ENCODE measurements at regions not wholly inside any gene's neighbourhood (a gene's known extent, or its start where the extent isn't known, plus 50 kb on each side); places are given as distances from the start of the nearest gene placed in this dataset.

DNA sequence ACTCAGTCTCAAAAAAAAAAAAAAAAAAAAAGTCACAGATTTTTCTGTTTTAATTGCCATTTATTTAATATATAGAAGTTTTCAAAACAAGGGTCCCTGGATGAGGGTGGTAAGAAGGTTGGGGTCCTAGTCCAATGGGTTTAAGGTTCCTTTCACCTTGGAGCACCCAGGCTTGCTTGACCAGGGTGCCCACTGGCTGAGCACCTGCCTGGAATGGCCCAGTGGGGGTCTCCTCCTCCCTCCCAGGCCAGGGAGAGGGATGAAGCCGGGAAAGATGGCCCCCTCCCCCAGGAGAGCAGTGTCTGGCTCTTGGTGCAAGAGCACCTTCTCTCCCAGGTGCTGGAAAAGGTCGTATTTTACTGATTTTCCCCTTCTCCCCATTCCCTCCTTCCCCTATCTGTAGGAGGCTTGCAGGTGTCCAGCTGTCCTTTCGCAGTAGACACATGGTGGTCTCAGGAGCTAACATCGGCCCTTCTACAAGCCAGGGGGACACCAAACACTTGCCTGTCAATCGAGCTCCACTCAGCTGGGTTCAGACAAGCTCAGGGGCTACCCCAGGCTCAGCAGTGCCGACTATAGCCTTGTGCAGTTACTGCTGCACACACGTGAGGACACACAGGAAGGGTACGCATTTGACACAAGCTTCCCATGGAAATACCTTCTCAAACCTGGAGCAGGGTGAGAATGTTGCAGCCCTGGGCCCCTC is 112.3 kb upstream of the KLF13 start:
- H3K4me3 ChIP-seq (ENCODE audit: low read length) = no peak overlapping the region
- peaks cover 0 to 2% (median 0%) of the 10 kb centered on the region in 5 donors for H3K27me3 Mint-ChIP-seq
- peak in 3 of 9 donors; percentile 39 to 49 (median 41) for DNase-seq
- peaks cover 0 to 10% (median 0%) of the 10 kb centered on the region in 11 donors for H3K9me3 Mint-ChIP-seq
- no peaks in the 10 kb centered on the region for H3K27me3 ChIP-seq (ENCODE audit: control insufficient read depth in 2 of 2, insufficient read depth in 2 of 2, low read length in 2 of 2)
- peaks cover 0 to 15% (median 0%) of the 10 kb centered on the region in 5 donors for H3K36me3 Mint-ChIP-seq
- ChIA-PET CTCF (interaction anchor here (0.6 to 3.3 kb wide), 21 partner anchors 7 to 278 kb away, joined by 3 to 32 read pairs (median 4); partner anchors contain the start of gene KLF13), POLR2A (interaction anchor here (0.6 to 4.2 kb wide), 21 partner anchors 9 to 273 kb away, joined by 3 to 50 read pairs (median 6); partner anchors contain the start of gene KLF13)
- H3K9me3 ChIP-seq (ENCODE audit: control insufficient read depth in 2 of 3, low read length in 3 of 3) = no peaks in the 10 kb centered on the region
- ATAC-seq = no peak
- no peaks in the 10 kb centered on the region for H3K36me3 ChIP-seq (ENCODE audit: control insufficient read depth in 2 of 3, insufficient read depth in 3 of 3, low read length in 3 of 3)
- peak overlapping the region; percentile 65 to 80 (median 74) for H3K4me3 Mint-ChIP-seq
- peaks cover 11 to 14% of the 10 kb centered on the region in 2 donors for H3K4me1 ChIP-seq (ENCODE audit: control insufficient read depth in 2 of 2, insufficient read depth in 2 of 2, low read length in 2 of 2)
- peak overlapping the region; percentile 76 for H3K27ac ChIP-seq (ENCODE audit: low read depth, low read length)
- peaks cover 5 to 54% (median 38%) of the 10 kb centered on the region in 7 donors for H3K4me1 Mint-ChIP-seq
- intact Hi-C loops (cut with micrococcal nuclease) = loop anchor here in 1 of 2 donors (1.0 kb wide), 1 partner anchor 14 kb away; no protein-coding TSS in a partner anchor
- peak overlapping the region; percentile 78 to 91 (median 87) for H3K27ac Mint-ChIP-seq

DNA sequence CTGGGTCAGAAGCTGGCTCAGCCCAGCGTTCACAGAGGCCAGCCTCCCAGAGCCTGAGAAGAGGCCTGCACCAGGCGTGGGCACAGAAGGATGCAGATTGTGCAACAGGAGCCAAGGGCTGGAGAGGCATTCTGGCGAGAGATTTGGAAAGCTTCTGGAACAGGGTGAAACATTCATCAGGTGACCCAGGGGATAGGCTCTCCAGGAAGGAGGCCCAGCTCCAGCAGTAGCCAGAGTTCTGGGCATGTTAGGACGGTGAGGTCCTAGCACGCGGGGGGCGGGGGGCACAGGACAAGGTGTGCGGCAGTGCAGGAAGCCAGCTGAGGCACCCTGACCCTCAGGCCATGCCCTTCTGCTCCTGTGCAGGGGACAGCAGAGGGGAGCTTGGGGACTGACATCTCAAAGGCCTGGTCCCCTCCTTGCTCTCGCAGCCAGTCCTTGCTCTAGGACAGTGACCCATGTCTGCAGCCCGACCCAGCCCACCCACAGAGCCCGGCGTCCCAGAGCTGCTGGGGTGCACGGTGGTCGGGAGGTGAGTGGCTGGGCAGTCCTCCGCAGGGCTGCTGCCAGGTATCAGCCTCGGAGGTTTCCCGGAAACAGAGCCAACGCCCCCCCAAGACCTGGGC is 111.7 kb upstream of the KLF13 start:
- Histone ChIP-seq H3K4me1 (ENCODE audit: control insufficient read depth in 2 of 2, insufficient read depth in 2 of 2, low read length in 2 of 2) (peaks cover 11 to 14% of the 10 kb centered on the region in 2 donors), H3K27ac (ENCODE audit: low read depth, low read length) (peak overlapping the region; percentile 76), H3K4me3 (ENCODE audit: low read length) (peak overlapping the region; percentile 30), H3K36me3 (ENCODE audit: control insufficient read depth in 2 of 3, insufficient read depth in 3 of 3, low read length in 3 of 3) (no peaks in the 10 kb centered on the region), H3K9me3 (ENCODE audit: control insufficient read depth in 2 of 3, low read length in 3 of 3) (no peaks in the 10 kb centered on the region), H3K27me3 (ENCODE audit: control insufficient read depth in 2 of 2, insufficient read depth in 2 of 2, low read length in 2 of 2) (no peaks in the 10 kb centered on the region)
- ATAC-seq (no peak), DNase-seq (no peak)
- CTCF ChIA-PET = interaction anchor here (0.6 to 3.3 kb wide), 22 partner anchors 8 to 274 kb away, joined by 3 to 32 read pairs (median 4); partner anchors contain the start of gene KLF13
- peak overlapping the region; percentile 78 to 91 (median 87) for H3K27ac Mint-ChIP-seq
- H3K27me3 Mint-ChIP-seq = no peaks in the 10 kb centered on the region
- H3K9me3 Mint-ChIP-seq = peaks cover 0 to 7% (median 0%) of the 10 kb centered on the region in 11 donors
- intact Hi-C loops (cut with micrococcal nuclease) = loop anchor here (1.0 to 5.0 kb wide), 8 partner anchors 10 to 273 kb away; partner anchors contain the start of gene KLF13 (in 1 of the 2)
- H3K4me3 Mint-ChIP-seq = peak overlapping the region; percentile 65 to 80 (median 74)
- peaks cover 0 to 12% (median 0%) of the 10 kb centered on the region in 5 donors for H3K36me3 Mint-ChIP-seq
- H3K4me1 Mint-ChIP-seq = peaks cover 5 to 54% (median 38%) of the 10 kb centered on the region in 7 donors
- POLR2A ChIA-PET = interaction anchor here (0.6 to 4.2 kb wide), 24 partner anchors 9 to 273 kb away, joined by 3 to 50 read pairs (median 6); partner anchors contain the start of gene KLF13

DNA sequence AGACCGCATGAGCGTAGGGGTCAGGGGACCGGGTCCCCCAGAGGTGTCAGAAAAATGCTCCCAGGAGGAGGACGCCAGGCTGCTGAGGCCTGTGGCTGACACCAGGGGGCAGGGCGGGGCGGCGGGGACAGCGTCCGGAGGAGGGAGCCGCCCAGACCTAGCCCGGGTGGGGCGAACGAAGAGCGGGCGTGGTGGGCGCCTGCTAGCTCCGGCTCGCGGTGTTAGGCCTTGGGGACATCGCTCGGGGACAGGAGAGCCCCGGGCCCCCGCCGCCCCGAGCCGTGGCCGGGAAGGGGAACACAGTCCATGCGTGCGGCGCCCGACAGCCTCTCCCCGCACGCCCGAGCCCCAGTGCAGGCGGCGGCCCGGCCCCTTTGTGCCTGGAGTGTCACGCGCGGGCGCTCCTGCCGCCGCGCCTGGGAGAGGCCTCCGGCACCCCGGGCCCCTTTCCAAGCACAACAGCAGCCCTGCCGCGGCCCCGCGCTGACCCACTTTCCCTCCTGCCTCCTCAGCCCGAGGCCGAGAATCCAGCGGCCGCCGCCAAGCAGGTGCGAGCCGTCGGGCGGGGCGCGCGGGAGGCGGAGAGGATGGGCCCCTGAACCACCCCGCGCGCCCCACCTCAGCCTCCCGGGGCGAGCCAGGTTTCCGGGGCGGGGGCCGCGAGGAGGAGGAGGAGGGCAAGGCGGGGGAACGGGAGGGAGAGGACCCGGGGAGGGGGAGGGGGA is 111.0 kb upstream of the KLF13 start:
- Histone ChIP-seq H3K4me1 (ENCODE audit: control insufficient read depth in 2 of 2, insufficient read depth in 2 of 2, low read length in 2 of 2) (peaks cover 11 to 14% of the 10 kb centered on the region in 2 donors), H3K36me3 (ENCODE audit: control insufficient read depth in 2 of 3, insufficient read depth in 3 of 3, low read length in 3 of 3) (no peaks in the 10 kb centered on the region), H3K27me3 (ENCODE audit: control insufficient read depth in 2 of 2, insufficient read depth in 2 of 2, low read length in 2 of 2) (no peaks in the 10 kb centered on the region), H3K4me3 (ENCODE audit: low read length) (peak overlapping the region; percentile 30), H3K9me3 (ENCODE audit: control insufficient read depth in 2 of 3, low read length in 3 of 3) (no peaks in the 10 kb centered on the region), H3K27ac (ENCODE audit: low read depth, low read length) (peak overlapping the region; percentile 76)
- POLR2A ChIA-PET = interaction anchor here (0.7 to 4.2 kb wide), 19 partner anchors 9 to 272 kb away, joined by 3 to 50 read pairs (median 6); partner anchors contain the start of gene KLF13
- H3K27me3 Mint-ChIP-seq = no peaks in the 10 kb centered on the region
- CTCF ChIA-PET = interaction anchor here (0.6 to 3.3 kb wide), 15 partner anchors 9 to 273 kb away, joined by 3 to 32 read pairs (median 4); partner anchors contain the start of gene KLF13
- H3K9me3 Mint-ChIP-seq = peaks cover 0 to 4% (median 0%) of the 10 kb centered on the region in 11 donors
- intact Hi-C loops (cut with micrococcal nuclease) = loop anchor here (1.0 to 5.0 kb wide), 12 partner anchors 8 to 273 kb away; partner anchors contain the start of gene KLF13 (in 2 of the 2)
- peak overlapping the region; percentile 50 to 90 (median 74) for H3K4me3 Mint-ChIP-seq
- peak overlapping the region; percentile 84 to 91 (median 87) for H3K27ac Mint-ChIP-seq
- H3K36me3 Mint-ChIP-seq = peaks cover 0 to 9% (median 0%) of the 10 kb centered on the region in 5 donors
- DNase-seq (peak; percentile 53 to 84 (median 69)), ATAC-seq (peak; percentile 84)
- H3K4me1 Mint-ChIP-seq = peaks cover 5 to 54% (median 41%) of the 10 kb centered on the region in 7 donors

DNA sequence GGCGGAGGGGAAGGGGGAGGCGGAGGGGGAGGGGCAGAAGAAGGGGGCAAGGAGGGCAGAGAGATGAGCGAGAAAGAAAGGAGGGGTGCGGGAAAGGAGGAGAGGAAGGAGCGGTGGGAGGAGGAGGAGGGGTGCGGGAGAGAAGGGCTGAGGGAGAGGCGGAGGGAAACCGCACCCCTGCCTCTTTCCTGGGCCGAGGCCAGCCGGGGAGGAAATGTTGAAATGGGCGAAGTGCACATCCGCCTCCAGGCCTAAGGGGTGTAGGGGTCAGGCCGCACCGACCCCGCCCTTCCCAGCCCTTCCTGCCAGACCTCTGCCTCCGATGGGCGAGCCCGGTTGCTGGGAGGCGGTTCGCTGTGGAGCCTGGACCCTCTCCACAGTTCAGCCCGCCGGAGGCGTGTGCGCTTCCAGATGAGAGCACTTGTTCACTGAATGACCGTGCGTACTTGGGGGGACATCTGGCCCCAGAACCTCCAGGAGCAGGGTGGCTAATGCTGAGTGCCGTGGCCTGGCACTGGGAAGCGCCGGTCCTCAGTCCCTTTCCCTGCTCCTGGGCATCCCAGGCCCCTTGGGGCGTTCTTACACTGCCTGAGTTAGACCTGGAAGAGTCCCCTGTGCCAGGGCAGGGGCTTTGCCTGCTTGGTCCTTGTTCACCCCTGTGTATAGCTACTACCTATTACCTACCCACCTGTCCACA is 110.3 kb upstream of the KLF13 start:
- no peaks in the 10 kb centered on the region for H3K9me3 ChIP-seq (ENCODE audit: control insufficient read depth in 2 of 3, low read length in 3 of 3)
- Mint-ChIP-seq H3K27me3 (no peaks in the 10 kb centered on the region), H3K27ac (peak overlapping the region; percentile 69 to 95 (median 88)), H3K36me3 (peaks cover 0 to 4% (median 0%) of the 10 kb centered on the region in 5 donors), H3K9me3 (peaks cover 0 to 3% (median 0%) of the 10 kb centered on the region in 11 donors), H3K4me3 (peak overlapping the region; percentile 47 to 90 (median 76)), H3K4me1 (peaks cover 5 to 54% (median 44%) of the 10 kb centered on the region in 7 donors)
- intact Hi-C loops (cut with micrococcal nuclease) = loop anchor here (1.0 to 5.0 kb wide), 9 partner anchors 9 to 271 kb away; partner anchors contain the start of gene KLF13 (in 1 of the 2)
- peak overlapping the region; percentile 35 for H3K4me3 ChIP-seq (ENCODE audit: low read length)
- peaks cover 11 to 14% of the 10 kb centered on the region in 2 donors for H3K4me1 ChIP-seq (ENCODE audit: control insufficient read depth in 2 of 2, insufficient read depth in 2 of 2, low read length in 2 of 2)
- POLR2A ChIA-PET = interaction anchor here (1.0 to 4.2 kb wide), 5 partner anchors 48 to 110 kb away, joined by 3 to 18 read pairs (median 9); partner anchors contain the start of gene KLF13
- no peaks in the 10 kb centered on the region for H3K27me3 ChIP-seq (ENCODE audit: control insufficient read depth in 2 of 2, insufficient read depth in 2 of 2, low read length in 2 of 2)
- CTCF ChIA-PET = interaction anchor here (0.8 to 1.2 kb wide), 3 partner anchors 9 to 272 kb away, joined by 3 to 4 read pairs (median 3); no protein-coding TSS in a partner anchor
- H3K36me3 ChIP-seq (ENCODE audit: control insufficient read depth in 2 of 3, insufficient read depth in 3 of 3, low read length in 3 of 3) = no peaks in the 10 kb centered on the region
- ATAC-seq (peak; percentile 72), DNase-seq (peak in 5 of 9 donors; percentile 21 to 53 (median 32))
- H3K27ac ChIP-seq (ENCODE audit: low read depth, low read length) = peak overlapping the region; percentile 76

DNA sequence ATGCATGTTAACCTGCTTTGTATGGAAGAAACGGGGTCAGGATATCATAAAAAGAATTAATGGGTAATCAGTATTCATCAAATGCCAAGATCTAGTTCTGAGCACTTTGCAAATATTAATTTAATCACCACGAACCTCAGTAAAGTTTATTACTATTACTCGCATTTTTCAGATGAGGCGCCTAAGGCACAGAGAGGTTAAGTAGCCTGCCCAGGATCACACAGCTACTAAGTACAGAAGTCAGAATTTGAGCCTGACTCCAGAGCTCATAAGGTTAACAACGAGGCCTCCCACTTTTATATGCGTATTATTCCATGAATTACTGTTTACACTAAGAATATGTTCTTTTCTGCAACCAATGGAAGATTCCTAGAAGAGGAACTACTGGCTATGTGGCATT is 109.6 kb upstream of the KLF13 start:
- Histone ChIP-seq H3K4me1 (ENCODE audit: control insufficient read depth in 2 of 2, insufficient read depth in 2 of 2, low read length in 2 of 2) (peaks cover 11 to 14% of the 10 kb centered on the region in 2 donors), H3K27me3 (ENCODE audit: control insufficient read depth in 2 of 2, insufficient read depth in 2 of 2, low read length in 2 of 2) (no peaks in the 10 kb centered on the region), H3K9me3 (ENCODE audit: control insufficient read depth in 2 of 3, low read length in 3 of 3) (no peaks in the 10 kb centered on the region), H3K36me3 (ENCODE audit: control insufficient read depth in 2 of 3, insufficient read depth in 3 of 3, low read length in 3 of 3) (no peaks in the 10 kb centered on the region), H3K27ac (ENCODE audit: low read depth, low read length) (peak overlapping the region; percentile 76), H3K4me3 (ENCODE audit: low read length) (no peak overlapping the region)
- ATAC-seq = no peak
- DNase-seq = no peak
- Mint-ChIP-seq H3K4me1 (peaks cover 5 to 52% (median 44%) of the 10 kb centered on the region in 7 donors), H3K4me3 (peak overlapping the region; percentile 47 to 90 (median 76)), H3K9me3 (no peaks in the 10 kb centered on the region), H3K36me3 (no peaks in the 10 kb centered on the region), H3K27me3 (no peaks in the 10 kb centered on the region), H3K27ac (peak overlapping the region; percentile 69 to 95 (median 88))
- intact Hi-C loops (cut with micrococcal nuclease) = loop anchor here (2.0 to 5.0 kb wide), 4 partner anchors 50 to 270 kb away; no protein-coding TSS in a partner anchor
- POLR2A ChIA-PET = interaction anchor here (1.0 to 4.2 kb wide), 7 partner anchors 47 to 271 kb away, joined by 3 to 18 read pairs (median 4); partner anchors contain the start of gene KLF13
- CTCF ChIA-PET = interaction anchor here (0.8 to 1.3 kb wide), 4 partner anchors 8 to 272 kb away, joined by 3 to 4 read pairs (median 3); partner anchors contain the start of gene KLF13

All from naive thymus-derived CD4-positive, alpha-beta T cell (primary cell).